C4-2B (cell line): ENCODE measurements at regions not wholly inside any gene's neighbourhood (a gene's known extent, or its start where the extent isn't known, plus 50 kb on each side); places are given as distances from the start of the nearest gene placed in this dataset.

ENCODE experiments used
- CTCF ChIP-seq: fragments of 450-650 bp; conservative IDR thresholded peaks from 2 replicates; pipeline ENCODE4 v1.5.1; 2017; ENCODE audit warnings: mild to moderate bottlenecking
- ZFX ChIP-seq: fragments of 450-650 bp; IDR thresholded peaks from 2 replicates; pipeline ENCODE4 v1.6.1; 2017

GRCh38 chr3:197444793-197445379, 110.9 kb downstream of the BDH1 start:
- no peak for TF ChIP-seq CTCF
- no peak for TF ChIP-seq ZFX
